ENCODE measurements at regions not wholly inside any gene's neighbourhood (a gene's known extent, or its start where the extent isn't known, plus 50 kb on each side); places are given as distances from the start of the nearest gene placed in this dataset.
"Not testable (repeated sequence)": the region's sequence is repeated elsewhere in the genome, so short reads cannot be mapped to it uniquely, and the experiment has no call there.

- DNase-seq (ENCODE audit: low read depth in 2 of 2), result no peak
These were observed 60.5 kb upstream of the PITX1 start for GRCh38 chr5:135094339-135095051.

DNA sequence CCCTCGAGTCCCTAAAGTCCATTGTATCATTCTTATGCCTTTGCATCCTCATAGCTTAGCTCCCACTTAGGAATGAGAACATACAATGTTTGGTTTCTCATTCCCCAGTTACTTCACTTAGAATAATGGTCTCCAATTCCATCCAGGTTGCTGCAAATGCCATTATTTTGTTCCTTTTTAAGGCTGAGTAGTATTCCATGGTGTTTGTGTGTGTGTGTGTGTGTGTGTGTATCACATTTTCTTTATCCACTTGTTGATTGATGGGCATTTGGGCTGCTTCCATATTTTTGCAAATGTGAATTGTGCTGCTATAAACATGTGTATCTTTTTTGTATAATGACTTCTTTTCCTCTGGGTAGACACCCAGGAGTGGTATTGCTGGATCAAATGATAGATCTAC is 59.5 kb upstream of the PITX1 start:
- not testable (repeated sequence) for DNase-seq (ENCODE audit: low read depth in 2 of 2)

GRCh38 chr5:135092476-135092875 is 58.4 kb upstream of the PITX1 start:
- DNase-seq (ENCODE audit: low read depth in 2 of 2), result no peak

DNA sequence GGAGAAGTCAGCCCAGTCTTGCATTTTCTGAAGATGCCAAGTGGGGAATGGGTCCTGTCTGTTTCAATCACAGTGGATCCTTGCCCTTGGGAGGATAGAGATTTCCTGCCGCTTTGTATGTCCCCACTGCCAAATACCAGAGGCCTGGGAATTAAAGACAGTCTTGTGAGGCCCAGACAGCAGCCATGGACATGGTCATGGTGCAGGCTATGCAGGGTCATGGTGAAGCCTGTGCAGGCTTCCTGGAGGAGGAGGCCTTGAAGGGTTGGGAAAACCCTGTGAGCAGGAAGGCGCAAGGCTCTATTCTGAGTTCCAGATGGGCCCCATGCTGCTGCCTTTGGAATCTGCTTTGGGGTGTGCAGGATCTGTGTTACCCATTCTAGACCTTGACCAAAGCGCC is 57.3 kb upstream of the PITX1 start:
- no peak for DNase-seq (ENCODE audit: low read depth in 2 of 2)

- DNase-seq (ENCODE audit: low read depth in 2 of 2), result no peak
These were observed 55.9 kb upstream of the PITX1 start for GRCh38 chr5:135089912-135090311.

DNA sequence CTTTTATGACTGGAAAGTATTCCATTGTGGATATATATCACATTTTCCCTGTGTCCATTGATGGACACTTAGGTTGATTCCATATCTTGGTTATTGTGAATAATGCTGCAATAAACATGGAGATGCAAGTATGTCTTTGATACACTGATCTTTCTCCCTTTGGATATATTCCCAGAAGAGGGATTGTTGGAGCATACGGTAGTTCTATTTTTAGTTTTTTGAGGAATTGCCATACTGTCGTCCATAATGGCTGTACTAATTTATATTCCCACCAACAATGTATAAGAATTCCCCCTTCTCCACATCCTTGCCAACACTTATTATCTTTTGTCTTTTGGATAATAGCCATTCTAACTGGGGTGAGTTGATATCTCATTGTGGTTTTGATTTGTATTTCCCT is 54.9 kb upstream of the PITX1 start:
- no peak for DNase-seq (ENCODE audit: low read depth in 2 of 2)

DNA sequence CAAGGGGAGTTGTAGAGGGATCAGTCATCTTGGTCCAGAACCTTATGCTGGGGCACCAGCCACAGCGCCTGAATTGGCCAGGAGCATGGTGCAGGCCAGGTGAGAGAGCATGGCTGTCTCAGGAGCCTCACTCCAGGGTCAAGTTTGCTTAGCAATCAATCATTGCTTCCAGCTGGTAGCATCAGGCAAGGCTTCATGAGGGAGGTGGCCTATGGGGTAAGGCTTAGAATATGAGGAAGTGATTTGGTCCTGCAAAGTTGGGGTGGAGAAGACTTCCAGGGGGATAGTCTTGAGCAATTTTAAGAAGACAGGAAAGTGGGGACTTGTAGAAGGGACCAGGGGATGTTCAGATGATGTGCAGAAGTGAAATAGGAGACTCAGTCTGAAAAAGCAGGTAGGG is 53.9 kb upstream of the PITX1 start:
- no peak for DNase-seq (ENCODE audit: low read depth in 2 of 2)

DNA sequence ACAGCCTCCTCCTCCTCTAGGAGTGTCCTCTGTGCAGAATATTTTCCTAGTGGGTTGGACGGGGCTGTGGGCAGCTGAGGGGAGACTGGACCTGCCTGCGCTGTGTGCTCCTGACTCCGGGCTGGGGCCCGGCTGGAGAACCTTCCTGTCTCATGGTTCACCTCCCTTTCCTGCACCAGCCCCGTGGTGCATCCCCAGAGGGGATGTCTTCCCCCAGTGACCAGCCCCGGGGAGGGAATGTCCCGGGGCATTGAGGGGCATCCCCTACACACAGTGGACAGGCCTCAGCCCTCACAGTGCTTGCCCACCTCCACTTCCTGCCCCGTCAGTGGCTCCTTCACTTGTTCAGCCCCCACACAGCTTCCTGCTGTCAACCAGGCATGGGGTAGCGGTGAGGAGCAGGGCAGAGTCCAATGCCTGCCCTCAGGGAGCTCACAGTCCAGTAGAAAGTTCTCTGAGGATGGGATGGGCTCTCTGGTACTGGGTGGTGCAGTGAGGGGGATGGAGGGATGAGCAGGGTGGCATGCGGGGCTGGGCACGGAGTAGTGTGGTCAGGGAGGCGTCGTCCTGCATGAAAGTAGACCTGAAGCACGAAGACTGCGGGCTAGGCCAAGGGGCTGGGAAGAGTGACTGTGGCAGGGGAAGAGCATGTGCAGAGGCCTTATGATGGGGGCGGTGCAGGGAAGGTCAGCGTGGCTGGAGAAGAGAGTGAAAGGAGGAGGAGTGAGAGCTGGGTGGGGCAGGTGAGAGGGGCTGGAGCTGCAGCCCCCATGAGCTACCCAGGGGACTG is 52.1 kb upstream of the PITX1 start:
- DNase-seq (ENCODE audit: low read depth in 2 of 2), result no peak

GRCh38 chr5:135085133-135085935 is 51.3 kb upstream of the PITX1 start:
- no peak for DNase-seq (ENCODE audit: low read depth in 2 of 2)
